ENCODE measurements at regions not wholly inside any gene's neighbourhood (a gene's known extent, or its start where the extent isn't known, plus 50 kb on each side); places are given as distances from the start of the nearest gene placed in this dataset.
A peak's percentile ranks its signal among the peaks of the same experiment; 100 is the strongest.

DNA sequence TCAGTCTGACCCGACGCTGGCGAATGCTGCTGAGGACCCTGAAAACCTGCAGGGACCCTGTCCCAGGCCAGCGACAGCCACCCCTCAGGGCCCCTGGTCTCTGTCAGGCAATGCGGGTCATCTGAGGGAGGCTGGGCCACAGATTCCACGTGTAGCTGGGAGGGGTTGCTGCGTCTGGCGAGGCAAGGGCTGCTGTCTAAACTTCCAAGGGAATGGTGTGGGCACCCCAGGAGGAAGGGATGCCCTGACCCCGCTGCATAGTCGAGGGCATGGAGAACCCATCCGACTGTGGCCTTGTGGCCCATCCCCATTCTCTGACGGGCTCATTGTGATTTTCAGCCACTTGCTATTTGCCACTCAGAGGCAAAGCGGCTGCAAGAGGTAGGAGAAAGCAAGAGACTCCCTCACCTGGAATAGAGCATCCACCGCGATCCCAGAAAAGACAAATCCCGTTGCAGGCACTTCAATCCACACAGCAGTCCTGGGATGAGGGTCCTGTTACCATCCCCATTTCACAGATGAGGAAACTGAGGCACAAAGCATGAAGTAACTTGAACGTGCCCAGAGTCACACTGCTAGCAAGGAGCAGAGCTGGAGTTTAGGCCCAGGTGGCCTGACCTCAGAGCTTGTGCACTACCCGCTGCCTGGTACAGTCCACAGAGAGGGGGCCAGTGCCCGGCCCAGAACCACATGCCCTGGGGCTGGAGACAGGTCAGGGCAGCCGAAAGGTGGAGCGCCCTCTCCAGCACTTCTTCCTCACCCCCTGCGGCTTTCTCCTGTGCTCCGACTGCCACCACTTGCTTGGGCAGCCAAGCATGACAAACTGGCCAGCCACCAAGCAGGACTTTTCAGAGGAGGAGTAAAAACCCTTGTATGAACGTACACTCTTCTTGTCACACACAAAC lies 163.8 kb upstream of the KLF14 start:
- peak; percentile 37 for DNase-seq

DNA sequence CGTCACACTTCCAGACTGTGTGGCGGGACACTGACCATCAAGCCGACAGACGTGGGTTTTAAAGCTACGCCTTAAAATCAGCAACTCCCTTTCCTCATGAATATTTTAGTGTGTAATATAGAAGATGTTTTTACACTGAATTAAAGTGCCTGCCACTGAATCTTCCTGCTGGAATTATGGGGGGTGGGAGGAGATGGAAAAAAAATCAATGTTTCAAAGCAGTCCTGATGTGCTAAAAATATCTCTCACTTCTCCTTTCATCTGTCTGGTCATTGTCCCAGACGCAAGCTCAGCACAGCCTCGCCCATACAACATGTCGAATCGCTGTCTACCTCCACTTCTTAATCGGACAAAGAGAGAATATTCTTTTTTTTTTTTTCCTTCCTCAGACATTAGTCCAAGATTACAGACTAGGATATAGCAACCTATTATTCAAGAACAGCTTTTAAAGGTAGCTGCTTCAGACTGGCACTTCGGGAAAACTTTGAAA lies 165.1 kb upstream of the KLF14 start:
- no peak for DNase-seq

DNA sequence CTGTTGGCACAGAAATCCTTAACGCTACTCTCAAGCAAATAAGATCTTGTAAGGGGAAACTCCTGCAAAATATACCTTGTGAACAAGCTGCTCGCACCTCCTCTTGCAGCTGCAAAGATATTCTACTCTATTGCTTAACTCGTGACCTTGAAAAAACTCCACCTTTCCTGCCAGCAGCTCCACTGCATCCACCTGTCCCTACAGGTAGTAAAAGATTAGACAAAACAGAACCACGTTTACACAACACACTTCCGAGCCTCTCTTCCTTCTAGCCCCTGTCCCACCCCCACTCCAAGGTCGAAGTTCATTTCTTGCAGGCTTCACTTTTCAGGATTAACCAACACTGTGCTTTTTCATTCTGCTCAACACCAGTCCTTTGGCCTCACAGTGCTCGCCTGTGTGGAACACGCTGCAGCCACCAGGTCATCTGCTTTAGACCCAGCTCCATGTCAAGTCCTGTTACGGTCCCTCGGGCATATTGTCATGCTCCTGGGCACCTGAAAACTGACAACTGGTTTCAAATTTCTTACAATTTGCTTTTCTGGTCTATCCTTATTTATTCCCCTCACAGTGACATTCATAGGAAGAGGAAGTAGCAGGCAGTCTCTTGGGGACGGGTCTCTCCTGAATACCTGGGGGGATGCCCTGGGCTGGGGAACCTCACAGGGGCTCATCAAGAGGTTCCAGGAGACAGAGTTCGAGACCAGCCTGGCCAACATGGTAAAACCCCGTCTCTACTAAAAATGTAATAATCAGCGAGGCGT lies 165.8 kb upstream of the KLF14 start:
- DNase-seq: no peak

DNA sequence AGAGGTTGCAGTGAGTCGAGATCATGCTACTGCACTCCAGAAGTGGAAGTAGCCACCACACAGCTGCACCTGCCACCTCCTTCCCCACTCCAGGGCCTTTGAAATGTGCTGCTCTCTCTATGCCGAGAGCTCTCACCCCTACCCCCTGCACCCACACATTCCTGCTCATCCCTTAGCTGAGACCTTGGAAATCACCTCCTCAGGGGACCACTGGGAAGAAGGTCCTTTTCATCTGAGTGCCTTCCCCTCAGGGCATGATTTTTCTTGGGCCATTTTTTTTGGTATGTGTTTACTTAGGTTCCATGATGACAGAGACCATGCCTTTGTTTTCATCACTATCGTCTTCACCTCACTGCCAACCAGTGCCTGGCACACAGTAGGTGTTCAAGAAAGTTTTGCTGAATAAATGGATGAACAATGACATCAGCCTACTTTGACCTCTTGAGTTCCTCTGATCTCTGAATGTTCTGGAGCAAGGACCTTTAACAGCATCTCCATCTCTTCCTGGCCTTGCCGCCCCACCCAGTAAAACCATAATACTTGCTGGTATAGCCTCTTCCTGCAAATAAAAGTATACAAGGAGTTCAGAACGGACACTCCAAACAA lies 166.6 kb upstream of the KLF14 start:
- peak; percentile 14 for DNase-seq

DNA sequence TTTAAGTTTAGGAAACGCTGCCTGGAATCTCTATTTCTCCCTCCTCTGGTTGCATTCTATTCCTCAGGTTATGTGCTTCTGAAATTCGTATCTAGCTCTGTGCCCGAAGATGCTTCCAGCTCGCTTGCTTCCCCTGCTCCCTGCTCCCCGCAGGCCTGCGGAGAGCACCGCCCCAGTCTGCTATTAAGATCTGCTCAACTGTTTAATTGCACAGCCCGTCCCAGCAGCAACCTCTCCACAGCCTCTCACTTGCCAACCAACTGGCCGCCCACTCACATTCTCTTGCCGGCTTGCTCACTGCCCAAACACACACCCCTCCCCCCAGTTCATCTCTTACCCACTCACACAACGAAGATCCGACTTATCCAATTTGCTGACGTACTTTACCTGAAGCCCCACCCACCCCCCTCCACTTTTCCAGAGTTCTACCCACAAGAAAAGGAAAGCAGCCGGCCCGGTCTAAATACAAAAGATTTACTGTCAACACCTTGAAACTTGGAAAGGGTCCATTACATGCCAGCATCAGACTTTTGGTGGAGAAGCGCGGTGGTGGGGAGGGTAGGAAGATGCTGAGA lies 167.3 kb upstream of the KLF14 start:
- DNase-seq: peak; percentile 26

DNA sequence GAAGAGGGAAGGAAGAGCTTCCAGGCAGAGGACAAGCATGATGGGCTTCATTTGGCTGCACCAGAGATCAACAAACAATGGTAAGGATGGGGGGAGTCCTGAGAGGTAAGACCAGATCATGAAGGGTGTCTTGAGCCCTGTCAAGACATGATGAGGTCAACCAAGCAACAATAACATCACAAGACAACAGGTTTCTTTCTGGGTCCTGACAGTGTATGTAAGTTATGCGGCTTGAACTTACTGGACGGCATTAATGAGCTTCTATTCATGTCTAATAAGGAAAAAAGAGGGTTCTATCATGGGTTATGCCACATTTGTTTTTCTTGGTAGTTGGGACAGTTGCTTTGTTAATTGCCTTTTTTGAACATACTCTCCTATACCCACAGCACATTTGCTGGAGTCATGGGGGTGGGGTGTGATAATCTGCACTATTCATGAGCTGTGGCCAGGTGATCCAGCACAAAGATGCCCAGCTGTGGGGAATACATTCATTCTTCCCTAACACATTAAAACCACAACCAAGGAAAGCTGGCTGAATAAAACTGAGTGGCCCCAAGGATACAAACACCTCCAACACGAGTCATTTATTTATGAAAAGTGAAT lies 168.8 kb upstream of the KLF14 start:
- DNase-seq: no peak

DNA sequence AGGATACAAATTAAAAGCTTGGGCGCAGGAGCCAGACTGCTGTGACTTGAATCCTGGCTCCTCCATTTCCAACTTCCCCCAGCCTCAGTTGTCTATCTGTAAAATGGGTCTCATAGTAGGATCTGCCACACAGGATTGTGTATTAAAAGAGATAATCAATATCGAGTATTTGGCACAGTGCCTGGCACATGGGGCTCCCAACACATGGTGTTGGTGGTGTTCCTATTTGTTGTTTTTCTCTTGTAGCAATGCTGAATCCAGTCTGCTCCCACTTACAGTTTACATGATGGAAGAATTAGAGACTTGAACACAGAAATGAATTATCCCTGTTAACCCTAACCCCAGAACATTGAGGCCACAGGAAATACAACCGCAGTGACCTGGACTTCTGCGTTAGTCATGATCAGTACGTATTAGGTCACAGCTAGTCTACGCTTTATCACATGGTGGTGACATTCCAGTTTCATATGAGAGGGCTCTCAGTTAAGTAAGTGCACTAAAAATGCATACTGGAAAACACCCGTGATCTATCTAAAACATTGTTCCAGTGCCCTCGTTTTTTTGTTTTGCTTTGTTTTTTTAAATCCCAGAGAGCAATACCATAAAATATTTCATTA lies 169.5 kb upstream of the KLF14 start:
- no peak for DNase-seq

DNA sequence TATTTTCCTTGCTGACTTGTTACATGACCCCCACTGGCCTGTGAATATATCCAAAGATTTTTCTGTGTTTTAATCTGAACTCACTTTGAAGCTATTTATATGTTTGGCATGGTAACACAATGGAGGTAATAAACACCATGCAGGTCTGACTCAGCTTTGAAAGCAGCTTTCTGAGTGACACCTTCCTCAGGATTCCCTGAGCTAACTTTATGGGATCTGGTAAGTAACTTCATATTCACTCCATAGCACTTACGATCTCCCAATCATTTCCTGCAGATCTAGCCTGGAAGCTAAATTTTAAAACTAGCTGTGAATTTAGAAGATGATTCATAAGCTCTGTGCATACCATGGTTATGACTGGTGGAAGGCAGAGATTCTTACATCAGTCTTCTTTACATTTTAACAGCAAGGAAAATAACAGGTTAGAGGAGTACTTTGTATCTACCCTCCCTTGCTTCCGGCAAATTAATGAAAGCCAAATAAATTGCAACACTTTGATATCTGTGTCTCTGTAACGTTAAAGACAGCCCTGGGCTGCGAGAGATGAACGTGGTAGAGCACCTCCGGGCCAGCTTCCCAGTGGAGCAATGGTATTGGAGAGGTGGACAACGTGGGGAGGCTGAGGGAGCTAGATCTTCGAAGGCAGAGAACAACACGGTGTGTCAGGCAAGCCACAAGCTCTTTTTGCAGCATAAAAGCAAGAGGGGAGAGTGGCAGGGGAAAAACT lies 170.2 kb upstream of the KLF14 start:
- no peak for DNase-seq

DNA sequence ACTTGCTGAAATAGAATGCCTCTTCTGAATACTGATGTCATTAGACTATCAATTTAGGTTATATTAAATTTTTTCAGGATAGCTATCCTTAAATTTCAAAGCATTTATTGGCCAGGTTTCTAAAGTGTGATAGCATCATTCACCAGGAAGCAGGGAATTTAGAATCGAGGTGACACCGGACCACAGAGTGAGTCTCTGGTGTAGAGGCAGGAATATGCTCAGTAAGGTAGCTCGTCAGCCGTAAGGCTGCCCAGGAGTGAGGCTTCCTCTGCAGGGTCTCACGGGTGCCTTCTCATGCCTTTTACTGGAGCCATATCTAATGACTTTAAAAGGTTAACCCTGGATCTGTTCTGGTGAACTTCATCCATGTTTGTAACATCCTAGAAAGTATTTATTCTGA lies 170.8 kb upstream of the KLF14 start:
- no peak for DNase-seq

DNA sequence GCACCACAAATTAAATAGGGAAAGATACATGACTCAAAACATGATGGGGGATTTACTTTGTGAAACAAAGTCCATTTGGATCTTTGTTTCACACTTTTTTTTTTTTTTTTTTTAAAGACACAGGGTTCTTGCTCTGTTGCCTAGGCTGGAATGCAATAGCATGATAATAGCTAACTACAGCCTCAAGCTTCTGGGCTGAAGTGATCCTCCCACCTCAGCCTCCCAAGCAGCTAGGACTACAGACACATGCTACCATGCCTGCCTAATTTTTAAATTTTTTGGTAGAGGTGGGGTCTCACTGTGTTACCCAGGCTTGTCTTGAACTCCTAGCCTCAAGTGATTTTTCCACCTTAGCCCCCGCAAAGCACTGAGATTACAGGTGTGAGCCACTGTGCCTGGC lies 172.6 kb upstream of the KLF14 start:
- DNase-seq: no peak

DNA sequence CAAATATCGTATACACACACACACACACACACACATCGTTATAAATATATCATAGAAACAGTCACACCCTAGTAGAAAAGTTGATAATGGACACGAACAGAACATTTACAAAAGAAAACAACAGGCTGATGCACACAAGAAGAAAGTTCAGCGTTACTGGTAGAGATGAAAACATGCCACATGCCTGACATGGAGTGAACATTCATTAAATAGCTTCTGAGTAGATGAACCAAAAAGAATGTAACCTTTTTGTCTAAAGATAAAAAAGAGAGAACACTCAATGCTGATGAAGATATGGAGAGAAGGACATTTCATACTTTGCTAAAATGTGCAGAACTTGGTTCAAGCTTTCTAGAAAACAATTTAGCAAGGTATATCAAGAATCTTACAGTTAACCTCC lies 173.4 kb upstream of the KLF14 start:
- no peak for DNase-seq

DNA sequence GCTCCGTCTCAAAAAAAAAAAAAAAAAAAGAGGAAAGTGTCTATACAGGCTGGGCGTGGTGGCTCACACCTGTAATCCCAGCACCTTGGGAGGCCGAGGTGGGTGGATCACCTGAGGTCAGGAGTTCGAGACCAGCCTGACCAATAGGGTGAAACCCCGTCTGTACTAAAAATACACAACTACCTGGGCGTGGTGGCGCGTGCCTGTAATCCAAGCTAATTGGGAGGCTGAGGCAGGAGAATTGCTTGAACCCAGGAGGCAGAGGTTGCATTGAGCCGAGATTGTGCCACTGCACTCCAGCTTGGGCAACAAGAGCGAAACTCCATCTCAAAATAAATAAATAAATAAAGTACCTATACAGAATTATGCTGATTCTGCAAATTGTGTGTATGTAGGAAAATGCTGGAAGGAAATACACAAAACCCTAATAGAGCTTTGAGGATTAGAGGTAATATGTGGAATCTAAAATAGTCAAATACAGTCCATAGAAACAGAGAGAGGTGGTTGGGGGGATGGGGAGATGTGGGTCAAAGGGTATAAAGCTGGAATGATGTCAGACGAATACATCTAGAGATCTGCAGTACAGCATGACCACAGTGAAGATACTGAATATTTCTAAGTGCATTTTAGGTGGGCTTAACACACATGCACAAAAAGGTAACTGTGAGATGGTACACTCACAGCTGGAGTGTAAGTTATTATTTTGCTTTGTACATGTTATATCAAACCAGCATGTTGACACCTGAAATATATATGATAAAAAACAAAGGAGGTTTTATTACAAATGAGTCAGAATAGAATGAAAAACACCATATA lies 174.5 kb upstream of the KLF14 start:
- DNase-seq: no peak

DNA sequence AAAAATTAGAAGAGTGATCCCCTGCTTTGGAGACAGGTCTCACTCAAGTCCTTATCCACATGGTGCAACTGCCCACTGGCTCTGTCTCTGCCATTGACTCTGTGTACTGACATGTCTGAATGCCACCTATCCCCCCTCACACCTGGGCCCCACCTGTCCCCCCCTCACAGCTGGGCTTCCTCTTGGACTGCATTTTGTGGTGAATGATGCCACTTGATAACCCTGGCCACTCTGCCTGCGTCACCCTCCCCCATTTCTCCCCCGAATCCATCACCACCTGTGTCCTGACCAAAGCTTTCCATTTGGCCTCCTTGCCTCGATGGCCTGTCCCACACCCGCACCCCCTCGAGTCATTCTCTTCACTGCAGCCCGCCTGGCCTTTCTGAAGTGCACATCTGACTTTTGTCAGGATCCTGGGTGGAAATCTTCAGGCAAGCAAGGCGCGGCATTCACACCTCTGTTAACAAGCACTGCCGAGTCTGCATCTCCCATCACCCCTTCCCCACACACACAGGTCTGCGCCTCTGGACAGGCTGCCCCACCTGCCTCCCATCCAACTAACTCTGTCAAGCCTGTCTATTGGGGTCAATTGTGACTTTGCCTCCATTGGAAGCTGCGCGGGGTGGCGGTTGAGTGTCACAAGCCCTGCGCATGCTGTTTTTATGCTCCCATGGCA lies 175.3 kb upstream of the KLF14 start:
- peak; percentile 34 for DNase-seq

DNA sequence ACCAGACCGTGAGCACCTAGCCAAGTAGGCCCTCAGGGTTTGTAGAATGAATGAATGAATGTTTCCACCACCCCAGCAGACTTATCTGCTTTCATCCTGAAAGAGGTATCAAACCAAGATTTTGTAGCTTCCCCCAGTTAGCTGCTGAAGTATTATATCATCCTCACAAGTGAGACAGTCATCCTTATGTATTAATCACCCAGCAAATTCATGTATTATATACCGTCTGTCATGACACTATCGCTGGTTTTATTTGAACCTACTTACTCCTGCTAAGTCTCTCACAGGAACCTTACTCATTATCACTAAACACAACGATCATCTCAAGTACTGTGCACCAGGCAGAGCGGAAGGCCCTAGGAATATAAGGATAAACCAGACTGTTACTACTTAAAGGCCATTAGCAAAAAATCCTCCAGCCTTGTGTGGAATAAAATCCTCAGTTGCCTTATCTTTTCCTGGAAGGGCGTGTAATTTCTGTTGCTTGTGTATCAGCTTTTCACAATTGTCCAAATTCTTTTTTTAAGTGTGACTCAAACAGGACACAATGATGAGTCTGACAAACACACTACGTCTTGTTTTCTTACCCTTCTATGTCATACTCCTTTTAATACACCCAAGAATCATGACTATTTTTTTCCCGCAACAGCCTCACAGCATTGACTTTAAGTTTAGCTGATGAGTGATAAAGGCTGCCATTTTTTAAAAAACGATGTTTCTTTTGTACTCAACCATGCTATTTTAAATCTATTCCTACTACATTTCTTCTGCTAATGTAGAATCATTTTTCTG lies 176.1 kb upstream of the KLF14 start:
- no peak for DNase-seq

DNA sequence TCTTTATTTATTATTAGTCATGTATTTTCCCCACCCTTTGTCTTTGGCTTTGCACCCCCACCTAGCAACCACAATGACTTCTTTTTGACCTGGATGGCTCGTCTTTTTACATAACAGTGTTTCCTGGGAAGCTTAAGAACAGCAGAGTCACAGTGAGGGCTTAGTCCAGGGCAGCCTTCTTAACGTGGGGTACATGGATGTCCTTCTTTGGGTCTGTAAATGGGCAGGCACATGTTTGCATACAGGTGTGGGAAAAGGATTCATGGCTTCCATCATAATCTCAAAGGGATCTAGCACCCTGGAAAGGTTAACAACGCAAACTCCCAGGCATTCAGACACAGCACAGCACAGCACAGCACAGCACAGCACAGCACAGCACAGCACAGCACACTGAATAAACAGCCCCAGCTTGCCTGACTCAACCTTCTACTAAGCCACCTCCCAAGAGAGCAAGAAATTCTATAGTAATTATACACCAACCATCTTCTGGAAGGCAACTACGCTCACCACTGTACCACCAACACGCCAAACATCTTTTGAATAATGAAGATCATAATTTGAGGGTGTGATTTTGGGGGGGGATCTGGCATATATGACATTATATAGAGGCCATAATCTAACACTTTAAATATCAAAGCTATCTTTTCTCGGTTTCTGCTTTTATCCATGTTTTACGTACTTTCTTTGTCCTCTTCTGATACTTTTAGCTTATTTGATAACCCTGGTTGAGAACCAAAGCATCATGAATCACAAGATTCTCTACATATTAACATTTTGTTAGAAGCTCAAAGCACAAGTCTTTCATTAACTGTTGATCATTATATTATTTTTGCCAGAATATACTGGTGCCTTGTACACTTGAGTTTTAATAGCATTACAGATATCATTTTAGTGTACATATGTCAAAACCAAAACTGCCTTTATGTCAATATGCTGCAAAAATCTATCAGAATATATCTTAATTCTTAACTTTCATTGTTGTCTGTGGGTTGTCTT lies 177.2 kb upstream of the KLF14 start:
- peak; percentile 16 for DNase-seq

DNA sequence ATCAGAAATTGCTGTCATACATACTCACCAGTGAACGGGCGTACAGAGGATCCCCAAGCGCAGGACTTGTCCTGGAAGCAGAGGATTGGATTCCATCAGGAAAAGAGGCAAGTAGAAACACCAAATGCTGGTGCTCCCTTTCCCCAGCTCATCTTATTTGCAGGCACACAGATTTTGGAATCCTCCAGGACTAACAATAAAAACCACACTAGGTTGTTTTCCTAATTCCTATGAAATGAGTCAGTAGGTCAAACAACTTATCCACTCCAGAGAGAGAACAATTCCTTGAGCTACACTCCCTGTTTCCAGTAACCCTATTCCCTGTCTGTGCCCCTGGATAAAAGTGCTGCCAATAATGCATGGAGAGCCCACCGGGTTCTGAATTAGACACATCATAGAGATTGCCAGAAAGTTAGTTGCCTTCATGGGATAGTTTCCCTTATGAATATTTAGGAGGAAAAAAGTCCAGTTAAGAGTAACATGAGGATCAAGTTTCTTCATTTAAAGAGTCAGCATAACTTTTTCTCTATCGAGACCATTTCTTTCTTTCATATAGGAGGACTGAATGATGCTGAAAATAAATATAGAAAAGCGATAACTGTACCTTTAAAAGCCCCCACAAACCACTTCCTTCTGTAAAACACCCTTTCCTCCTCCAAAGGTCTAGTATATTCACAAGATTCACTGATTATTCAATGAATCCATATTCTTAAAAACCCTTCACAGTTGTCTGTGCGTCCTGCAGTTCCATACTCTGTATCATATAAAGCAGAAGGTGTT lies 178.3 kb upstream of the KLF14 start:
- no peak for DNase-seq
